ENCODE measurements at regions not wholly inside any gene's neighbourhood (a gene's known extent, or its start where the extent isn't known, plus 50 kb on each side); places are given as distances from the start of the nearest gene placed in this dataset.

- no peak for TF ChIP-seq POLR2AphosphoS5 (IDR thresholded peaks at IDR 0.05)
- TF ChIP-seq CTCF (IDR thresholded peaks at IDR 0.05), result no peak
Observed at GRCh38 chr15:93770788-93771187, 460.6 kb upstream of the MCTP2 start.
